ENCODE measurements at regions not wholly inside any gene's neighbourhood (a gene's known extent, or its start where the extent isn't known, plus 50 kb on each side); places are given as distances from the start of the nearest gene placed in this dataset.

GRCh38 chr7:25831831-25832411 lies 320.1 kb upstream of the NFE2L3 start:
- no peak overlapping the region for H3K4me2 ChIP-seq (ENCODE audit: low read length)
- H4K20me1 ChIP-seq (ENCODE audit: insufficient read depth), result no peaks in the 10 kb centered on the region
- no peak overlapping the region for H2AFZ ChIP-seq (ENCODE audit: low read depth, low read length)
- no peak overlapping the region for H3K4me3 ChIP-seq (ENCODE audit: low read length)
- no peaks in the 10 kb centered on the region for H3K79me2 ChIP-seq (replicated peaks; ENCODE audit: insufficient read depth, low read length)
- no peak overlapping the region for H3K27ac ChIP-seq (ENCODE audit: low read length)
- no peaks in the 10 kb centered on the region for H3K27me3 ChIP-seq (ENCODE audit: insufficient read depth, low read depth, low read length)
- no peak for TF ChIP-seq POLR2AphosphoS5 (IDR thresholded peaks at IDR 0.05)
- TF ChIP-seq EZH2 (IDR thresholded peaks at IDR 0.05; ENCODE audit: borderline replicate concordance, insufficient read depth, low read length, poor library complexity, severe bottlenecking), result no peak
- no peak for TF ChIP-seq MXI1 (conservative IDR thresholded peaks at IDR 0.05; ENCODE audit: poor library complexity, severe bottlenecking)
- TF ChIP-seq, protein P1, sequence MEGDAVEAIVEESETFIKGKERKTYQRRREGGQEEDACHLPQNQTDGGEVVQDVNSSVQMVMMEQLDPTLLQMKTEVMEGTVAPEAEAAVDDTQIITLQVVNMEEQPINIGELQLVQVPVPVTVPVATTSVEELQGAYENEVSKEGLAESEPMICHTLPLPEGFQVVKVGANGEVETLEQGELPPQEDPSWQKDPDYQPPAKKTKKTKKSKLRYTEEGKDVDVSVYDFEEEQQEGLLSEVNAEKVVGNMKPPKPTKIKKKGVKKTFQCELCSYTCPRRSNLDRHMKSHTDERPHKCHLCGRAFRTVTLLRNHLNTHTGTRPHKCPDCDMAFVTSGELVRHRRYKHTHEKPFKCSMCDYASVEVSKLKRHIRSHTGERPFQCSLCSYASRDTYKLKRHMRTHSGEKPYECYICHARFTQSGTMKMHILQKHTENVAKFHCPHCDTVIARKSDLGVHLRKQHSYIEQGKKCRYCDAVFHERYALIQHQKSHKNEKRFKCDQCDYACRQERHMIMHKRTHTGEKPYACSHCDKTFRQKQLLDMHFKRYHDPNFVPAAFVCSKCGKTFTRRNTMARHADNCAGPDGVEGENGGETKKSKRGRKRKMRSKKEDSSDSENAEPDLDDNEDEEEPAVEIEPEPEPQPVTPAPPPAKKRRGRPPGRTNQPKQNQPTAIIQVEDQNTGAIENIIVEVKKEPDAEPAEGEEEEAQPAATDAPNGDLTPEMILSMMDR (IDR thresholded peaks at IDR 0.05; ENCODE audit: poor library complexity, severe bottlenecking), result no peak
- TF ChIP-seq EP300 (conservative IDR thresholded peaks at IDR 0.05; ENCODE audit: poor library complexity, severe bottlenecking), result no peak
- no peak for TF ChIP-seq TAF1 (IDR thresholded peaks at IDR 0.05; ENCODE audit: low read depth)
- no peak for TF ChIP-seq RAD21 (conservative IDR thresholded peaks at IDR 0.05)
- TF ChIP-seq REST (IDR thresholded peaks at IDR 0.05; ENCODE audit: borderline replicate concordance), result no peak
- no peak for TF ChIP-seq SMC3 (conservative IDR thresholded peaks at IDR 0.05; ENCODE audit: poor library complexity)
- H3K9me2 ChIP-seq (ENCODE audit: insufficient read depth, low read length), result no peaks in the 10 kb centered on the region
- H3F3A ChIP-seq (ENCODE audit: insufficient read depth, low read length, poor library complexity, severe bottlenecking), result no peaks in the 10 kb centered on the region
- H3K9me3 ChIP-seq (ENCODE audit: low read length), result no peaks in the 10 kb centered on the region
- H3K36me3 ChIP-seq (ENCODE audit: insufficient read depth, low read length), result no peaks in the 10 kb centered on the region
- no peak overlapping the region for H3K9ac ChIP-seq (ENCODE audit: low read length)

- Histone ChIP-seq H3K27me3 (ENCODE audit: insufficient read depth, low read depth, low read length) (no peaks in the 10 kb centered on the region), H3K4me3 (ENCODE audit: low read length) (no peak overlapping the region), H3F3A (ENCODE audit: insufficient read depth, low read length, poor library complexity, severe bottlenecking) (no peaks in the 10 kb centered on the region), H3K9me2 (ENCODE audit: insufficient read depth, low read length) (no peaks in the 10 kb centered on the region), H4K20me1 (ENCODE audit: insufficient read depth) (no peaks in the 10 kb centered on the region), H3K4me2 (ENCODE audit: low read length) (no peak overlapping the region), H2AFZ (ENCODE audit: low read depth, low read length) (no peak overlapping the region), H3K36me3 (ENCODE audit: insufficient read depth, low read length) (no peaks in the 10 kb centered on the region), H3K9me3 (ENCODE audit: low read length) (no peaks in the 10 kb centered on the region), H3K27ac (ENCODE audit: low read length) (no peak overlapping the region), H3K79me2 (replicated peaks; ENCODE audit: insufficient read depth, low read length) (no peaks in the 10 kb centered on the region), H3K9ac (ENCODE audit: low read length) (no peak overlapping the region)
- TF ChIP-seq RAD21 (conservative IDR thresholded peaks at IDR 0.05), result no peak
- no peak for TF ChIP-seq MXI1 (conservative IDR thresholded peaks at IDR 0.05; ENCODE audit: poor library complexity, severe bottlenecking)
- TF ChIP-seq, protein P1 (IDR thresholded peaks at IDR 0.05; ENCODE audit: poor library complexity, severe bottlenecking), result no peak
- no peak for TF ChIP-seq REST (IDR thresholded peaks at IDR 0.05; ENCODE audit: borderline replicate concordance)
- no peak for TF ChIP-seq EP300 (conservative IDR thresholded peaks at IDR 0.05; ENCODE audit: poor library complexity, severe bottlenecking)
- TF ChIP-seq SMC3 (conservative IDR thresholded peaks at IDR 0.05; ENCODE audit: poor library complexity), result no peak
- no peak for TF ChIP-seq TAF1 (IDR thresholded peaks at IDR 0.05; ENCODE audit: low read depth)
- TF ChIP-seq POLR2AphosphoS5 (IDR thresholded peaks at IDR 0.05), result no peak
- no peak for TF ChIP-seq EZH2 (IDR thresholded peaks at IDR 0.05; ENCODE audit: borderline replicate concordance, insufficient read depth, low read length, poor library complexity, severe bottlenecking)
Measured at GRCh38 chr7:25832456-25832855, 319.5 kb upstream of the NFE2L3 start.

Data from neural cell (in vitro differentiated cells).